Transverse colon (tissue), 4 donors: ENCODE measurements at regions not wholly inside any gene's neighbourhood (a gene's known extent, or its start where the extent isn't known, plus 50 kb on each side); places are given as distances from the start of the nearest gene placed in this dataset.

Source experiments
- DNase-seq: peaks from one replicate; pipeline ENCODE4 v3.0.0-alpha.2; 2019
- H3K27ac ChIP-seq, 4 donors: fragments of 200-600 bp; sonication (generic); 2 replicates each; pipeline ENCODE4 v1.5.1; 2016 to 2018; ENCODE audit warnings: inconsistent platforms in 4 of 4
- H3K27me3 ChIP-seq: fragments of 200-600 bp; sonication (generic); 2 replicates; pipeline ENCODE4 v1.5.1; 2017; ENCODE audit warnings: inconsistent platforms
- H3K36me3 ChIP-seq, 4 donors: fragments of 200-600 bp; sonication (generic); 2 replicates each; pipeline ENCODE4 v1.5.1; 2017 to 2019; ENCODE audit warnings: inconsistent platforms in 4 of 4
- H3K4me1 ChIP-seq, 4 donors: fragments of 200-600 bp; sonication (generic); 2 replicates each; pipeline ENCODE4 v1.5.1; 2017 to 2020; ENCODE audit warnings: inconsistent platforms in 4 of 4
- H3K4me3 ChIP-seq, 4 donors: fragments of 200-600 bp; sonication (generic); 1 replicate in 1 of 4; 2 replicates in 3 of 4; pipeline versions ENCODE4 v1.5.1 to v1.6.1; 2017 to 2019; ENCODE audit warnings: inconsistent platforms in 4 of 4
- H3K9me3 ChIP-seq, 2 donors: fragments of 200-600 bp; sonication (generic); 2 replicates each; pipeline ENCODE4 v1.5.1; 2017 to 2019; ENCODE audit warnings: inconsistent platforms in 2 of 2
- EP300 ChIP-seq: sonication (generic); formaldehyde crosslinking; IDR thresholded peaks from one replicate; pipeline ENCODE4 v1.6.1; 2017; ENCODE audit warnings: antibody characterized with exemption, low read depth
- POLR2A ChIP-seq: fragments of 450-650 bp; IDR thresholded peaks from one replicate; pipeline ENCODE4 v1.6.1; 2016; ENCODE audit warnings: antibody characterized with exemption, mild to moderate bottlenecking, moderate library complexity
- POLR2AphosphoS5 ChIP-seq, 3 donors: sonication (generic); formaldehyde crosslinking; IDR thresholded peaks; one replicate each; pipeline ENCODE4 v1.6.1; 2016; ENCODE audit warnings: antibody characterized with exemption in 3 of 3
- WGBS, 2 donors: methylation state at CpG; one replicate each; pipeline ENCODE4 v1.1.5; 2018; ENCODE audit warnings: low coverage in 1 of 2; 5-methylcytosine and 5-hydroxymethylcytosine counted together
- in situ Hi-C, 4 donors: fragments of 200-750 bp; cut with MboI; loops; one replicate each; pipeline versions ENCODE4 v1.15.0 to v1.15.1; 2017; ENCODE audit warnings: low sequenced_read_pairs in 3 of 4, low pct_ligation_motif_present in 1 of 4, low pct_unique_long_range_greater_than_20kb in 1 of 4
- intact Hi-C: fragments of 100-400 bp; cut with DNase I; formaldehyde crosslinking; loops from one replicate; pipeline ENCODE4 v1.15.1; 2023; ENCODE audit warnings: low total_unique reads
- TF ChIP-seq, protein P1 (sequence below), 5 experiments: fragments of 200-600 bp in 3 of 5; fragments of 450-650 bp in 2 of 5; sonication (generic) in 3 of 5; IDR thresholded peaks; 1 replicate in 2 of 5; 2 replicates in 3 of 5; pipeline ENCODE4 v1.5.1; 2016 to 2017; ENCODE audit warnings: antibody characterized with exemption in 5 of 5, inconsistent platforms in 3 of 5, mild to moderate bottlenecking in 2 of 5, moderate library complexity in 1 of 5

DNA sequence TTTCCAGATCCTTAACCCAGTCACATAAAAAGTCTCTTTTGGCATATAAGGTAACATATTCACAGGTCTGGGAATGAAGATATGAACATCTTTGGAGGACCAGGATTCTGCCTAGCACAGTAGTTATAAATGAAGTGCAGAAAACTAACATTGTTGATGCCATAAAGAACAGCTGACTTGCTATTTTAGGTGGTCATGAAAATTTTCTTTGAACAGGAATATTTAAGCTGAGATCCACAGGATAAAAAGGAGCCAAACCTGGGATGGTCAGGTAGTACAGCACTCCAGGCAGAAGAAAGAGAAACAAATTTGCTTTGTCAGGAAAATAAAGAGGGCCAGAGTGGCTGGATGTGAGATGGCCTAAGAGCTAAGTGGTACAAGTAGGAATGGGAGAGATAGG, 80.0 kb downstream of the CENPW start:
- Histone ChIP-seq H3K4me3 (no peak overlapping the region), H3K4me1 (no peaks in the 10 kb centered on the region), H3K36me3 (no peaks in the 10 kb centered on the region), H3K9me3 (no peaks in the 10 kb centered on the region), H3K27ac (no peak overlapping the region), H3K27me3 (no peaks in the 10 kb centered on the region)
- TF ChIP-seq EP300 (no peak), POLR2A (no peak), POLR2AphosphoS5 (IDR thresholded peaks at IDR 0.05) (no peak)
- TF ChIP-seq, protein P1, sequence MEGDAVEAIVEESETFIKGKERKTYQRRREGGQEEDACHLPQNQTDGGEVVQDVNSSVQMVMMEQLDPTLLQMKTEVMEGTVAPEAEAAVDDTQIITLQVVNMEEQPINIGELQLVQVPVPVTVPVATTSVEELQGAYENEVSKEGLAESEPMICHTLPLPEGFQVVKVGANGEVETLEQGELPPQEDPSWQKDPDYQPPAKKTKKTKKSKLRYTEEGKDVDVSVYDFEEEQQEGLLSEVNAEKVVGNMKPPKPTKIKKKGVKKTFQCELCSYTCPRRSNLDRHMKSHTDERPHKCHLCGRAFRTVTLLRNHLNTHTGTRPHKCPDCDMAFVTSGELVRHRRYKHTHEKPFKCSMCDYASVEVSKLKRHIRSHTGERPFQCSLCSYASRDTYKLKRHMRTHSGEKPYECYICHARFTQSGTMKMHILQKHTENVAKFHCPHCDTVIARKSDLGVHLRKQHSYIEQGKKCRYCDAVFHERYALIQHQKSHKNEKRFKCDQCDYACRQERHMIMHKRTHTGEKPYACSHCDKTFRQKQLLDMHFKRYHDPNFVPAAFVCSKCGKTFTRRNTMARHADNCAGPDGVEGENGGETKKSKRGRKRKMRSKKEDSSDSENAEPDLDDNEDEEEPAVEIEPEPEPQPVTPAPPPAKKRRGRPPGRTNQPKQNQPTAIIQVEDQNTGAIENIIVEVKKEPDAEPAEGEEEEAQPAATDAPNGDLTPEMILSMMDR (IDR thresholded peaks at IDR 0.05) = no peak
- DNase-seq = no peak
- in situ Hi-C loops (no loop called here), intact Hi-C loops (no loop called here)

DNA sequence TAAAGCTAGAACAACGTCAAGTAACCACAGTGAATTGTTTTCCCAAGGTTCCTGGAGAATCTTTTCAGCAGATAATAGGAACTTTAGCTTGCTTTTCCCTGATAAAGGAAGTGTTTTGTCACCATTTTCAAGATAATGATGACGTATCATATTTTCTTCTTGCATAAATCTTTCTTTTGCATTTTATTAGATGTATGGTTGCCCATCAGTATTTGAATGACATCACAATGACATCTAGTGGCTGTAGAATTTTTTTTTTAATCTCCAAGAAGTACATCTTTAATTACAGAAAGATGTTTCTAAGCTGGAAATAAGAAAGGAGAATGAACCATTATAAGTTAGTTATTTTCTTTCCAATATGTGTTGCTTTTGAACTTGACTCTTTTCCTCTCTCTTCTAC, 83.0 kb downstream of the CENPW start:
- WGBS, 2 donors = 69 to 71% methylated on average over 2 of the region's 2 CpGs
- DNase-seq = no peak
- in situ Hi-C loops = no loop called here
- intact Hi-C loops = no loop called here
- Histone ChIP-seq H3K9me3 (no peaks in the 10 kb centered on the region), H3K4me1 (no peaks in the 10 kb centered on the region), H3K27me3 (no peaks in the 10 kb centered on the region), H3K36me3 (no peaks in the 10 kb centered on the region), H3K27ac (no peak overlapping the region), H3K4me3 (no peak overlapping the region)
- TF ChIP-seq POLR2AphosphoS5 (IDR thresholded peaks at IDR 0.05) (no peak), EP300 (no peak), POLR2A (no peak)
- TF ChIP-seq, protein P1 (IDR thresholded peaks at IDR 0.05) = no peak

DNA sequence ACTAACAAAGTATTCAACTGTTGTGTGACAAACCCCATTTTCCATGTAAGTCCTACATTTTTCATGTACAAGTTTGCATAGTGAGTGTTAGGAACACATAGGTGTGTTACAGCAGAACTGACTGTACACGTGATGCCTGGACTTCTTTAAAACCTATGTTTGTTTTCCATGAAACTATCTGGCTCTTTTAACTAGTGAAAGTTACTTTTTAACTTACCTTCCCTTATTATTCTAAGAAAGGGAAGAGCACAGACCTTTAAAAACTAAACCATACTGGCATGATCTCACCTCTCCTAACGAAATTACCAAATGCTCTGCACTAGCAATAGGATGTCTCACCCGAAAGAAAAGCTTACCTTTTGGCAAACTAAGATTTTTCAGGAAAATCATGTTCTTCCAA, 87.8 kb downstream of the CENPW start:
- Histone ChIP-seq H3K36me3 (no peaks in the 10 kb centered on the region), H3K27ac (no peak overlapping the region), H3K27me3 (no peaks in the 10 kb centered on the region), H3K4me1 (no peaks in the 10 kb centered on the region), H3K9me3 (no peaks in the 10 kb centered on the region), H3K4me3 (no peak overlapping the region)
- in situ Hi-C loops (no loop called here), intact Hi-C loops (no loop called here)
- TF ChIP-seq POLR2AphosphoS5 (IDR thresholded peaks at IDR 0.05) = no peak
- TF ChIP-seq, protein P1 (IDR thresholded peaks at IDR 0.05) = no peak
- 42 to 43% methylated on average over 3 of the region's 3 CpGs for WGBS, 2 donors
- DNase-seq = no peak

DNA sequence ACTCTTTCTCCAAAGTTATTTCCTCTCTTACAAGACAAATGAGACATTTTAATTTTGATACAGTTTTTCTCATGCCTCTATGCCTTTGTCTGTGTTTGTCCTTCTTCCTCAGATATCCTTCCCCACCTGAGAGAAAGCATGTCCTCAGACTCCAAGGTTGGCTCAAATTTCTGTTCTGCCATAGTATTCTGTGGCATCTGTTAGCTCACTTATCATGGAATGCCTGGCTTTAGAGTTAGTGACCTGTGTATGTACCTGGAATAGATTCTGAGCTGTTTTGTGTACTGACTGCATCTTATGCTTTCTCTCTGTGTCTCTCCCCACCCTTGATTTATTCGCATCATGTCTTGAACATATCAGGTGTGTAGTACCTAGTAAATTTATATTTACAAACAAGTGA, 90.0 kb downstream of the CENPW start:
- H3K4me3 ChIP-seq = no peak overlapping the region
- 87 to 92% methylated on average over 1 of the region's 1 CpG for WGBS, 2 donors
- no peaks in the 10 kb centered on the region for H3K4me1 ChIP-seq
- no peaks in the 10 kb centered on the region for H3K36me3 ChIP-seq
- TF ChIP-seq POLR2A = no peak
- TF ChIP-seq POLR2AphosphoS5 (IDR thresholded peaks at IDR 0.05) = no peak
- TF ChIP-seq, protein P1 (IDR thresholded peaks at IDR 0.05) = no peak
- no peak for TF ChIP-seq EP300
- in situ Hi-C loops = no loop called here
- no peak for DNase-seq
- H3K9me3 ChIP-seq = no peaks in the 10 kb centered on the region
- H3K27me3 ChIP-seq = no peaks in the 10 kb centered on the region
- intact Hi-C loops = no loop called here
- H3K27ac ChIP-seq = no peak overlapping the region
